Right lung (tissue), 2 donors: ENCODE measurements at regions not wholly inside any gene's neighbourhood (a gene's known extent, or its start where the extent isn't known, plus 50 kb on each side); places are given as distances from the start of the nearest gene placed in this dataset.

Experiments
- DNase-seq, 2 donors: peaks; one replicate each; pipeline ENCODE4 v3.0.0-alpha.2; 2013

GRCh38 chr3:168157903-168158302, 62.2 kb upstream of the GOLIM4 start:
- no peak for DNase-seq

- no peak for DNase-seq
Measured at GRCh38 chr3:168157099-168157700, 61.5 kb upstream of the GOLIM4 start.

GRCh38 chr3:168156479-168156878, 60.8 kb upstream of the GOLIM4 start:
- no peak for DNase-seq

- DNase-seq, result no peak
Measured at GRCh38 chr3:168155303-168155702, 59.6 kb upstream of the GOLIM4 start.

GRCh38 chr3:168154089-168154488, 58.4 kb upstream of the GOLIM4 start:
- DNase-seq, result no peak

GRCh38 chr3:168152149-168152548, 56.4 kb upstream of the GOLIM4 start:
- DNase-seq, result no peak
